HG03378 (cell line): ENCODE measurements at regions not wholly inside any gene's neighbourhood (a gene's known extent, or its start where the extent isn't known, plus 50 kb on each side); places are given as distances from the start of the nearest gene placed in this dataset.
"Not testable (repeated sequence)": the region's sequence is repeated elsewhere in the genome, so short reads cannot be mapped to it uniquely, and the experiment has no call there.

Experiments
- ATAC-seq: cut with Tn5 transposase; IDR thresholded peaks from one replicate; pipeline ENCODE4 v1.9.1; 2021; ENCODE audit warnings: mild to moderate bottlenecking, moderate library complexity; ENCODE audit not compliant: unreplicated experiment

- no peak for ATAC-seq
These were observed 472.3 kb upstream of the BRINP3 start for GRCh38 chr1:190949939-190950338.

GRCh38 chr1:190957565-190957964 lies 479.9 kb upstream of the BRINP3 start:
- no peak for ATAC-seq

- ATAC-seq = no peak
These were observed 485.7 kb upstream of the BRINP3 start for GRCh38 chr1:190963321-190963720.

GRCh38 chr1:190975827-190976226 lies 498.2 kb upstream of the BRINP3 start:
- ATAC-seq = no peak

GRCh38 chr1:191002768-191003167 lies 525.1 kb upstream of the BRINP3 start:
- no peak for ATAC-seq

GRCh38 chr1:191016765-191017164 lies 539.1 kb upstream of the BRINP3 start:
- ATAC-seq = no peak

- ATAC-seq = no peak
These were observed 545.2 kb upstream of the BRINP3 start for GRCh38 chr1:191022856-191023255.

GRCh38 chr1:191025896-191026642 lies 548.4 kb upstream of the BRINP3 start:
- ATAC-seq = no peak

- no peak for ATAC-seq
These were observed 549.2 kb upstream of the BRINP3 start for GRCh38 chr1:191026828-191027227.

- ATAC-seq = no peak
These were observed 556.5 kb upstream of the BRINP3 start for GRCh38 chr1:191034132-191034531.

- no peak for ATAC-seq
These were observed 565.4 kb upstream of the BRINP3 start for GRCh38 chr1:191043066-191043465.

- ATAC-seq = no peak
These were observed 572.1 kb upstream of the BRINP3 start for GRCh38 chr1:191049781-191050180.

- no peak for ATAC-seq
These were observed 575.2 kb upstream of the BRINP3 start for GRCh38 chr1:191052888-191053287.

- ATAC-seq = no peak
These were observed 587.7 kb upstream of the BRINP3 start for GRCh38 chr1:191065346-191065745.

GRCh38 chr1:191065771-191066170 lies 588.1 kb upstream of the BRINP3 start:
- ATAC-seq = no peak

GRCh38 chr1:191074881-191075280 lies 597.2 kb upstream of the BRINP3 start:
- no peak for ATAC-seq

GRCh38 chr1:191083090-191083489 lies 605.4 kb upstream of the BRINP3 start:
- ATAC-seq = not testable (repeated sequence)

- no peak for ATAC-seq
These were observed 607.5 kb upstream of the BRINP3 start for GRCh38 chr1:191085121-191085520.

- ATAC-seq = no peak
These were observed 609.2 kb upstream of the BRINP3 start for GRCh38 chr1:191086910-191087309.

- ATAC-seq = no peak
These were observed 618.7 kb upstream of the BRINP3 start for GRCh38 chr1:191096405-191096804.

- ATAC-seq = no peak
These were observed 622.0 kb upstream of the BRINP3 start for GRCh38 chr1:191099696-191100095.

- no peak for ATAC-seq
These were observed 624.3 kb upstream of the BRINP3 start for GRCh38 chr1:191101960-191102359.

- ATAC-seq = no peak
These were observed 648.3 kb upstream of the BRINP3 start for GRCh38 chr1:191125950-191126349.
